Stimulated activated naive CD8-positive, alpha-beta T cell treated with anti-CD3 and anti-CD28 coated beads, Interleukin-15, Interleukin-2, amounts not matched to agents 100 U/mL and 50 U/mL, for 24 hours (primary cell): ENCODE measurements at regions not wholly inside any gene's neighbourhood (a gene's known extent, or its start where the extent isn't known, plus 50 kb on each side); places are given as distances from the start of the nearest gene placed in this dataset.

Experiments
- ATAC-seq: fragments of 150-1000 bp; cut with Tn5 transposase; one replicate; pipeline ENCODE4 v1.10.0; 2021
- DNase-seq: peaks from one replicate; pipeline ENCODE4 v3.0.0; 2021

DNA sequence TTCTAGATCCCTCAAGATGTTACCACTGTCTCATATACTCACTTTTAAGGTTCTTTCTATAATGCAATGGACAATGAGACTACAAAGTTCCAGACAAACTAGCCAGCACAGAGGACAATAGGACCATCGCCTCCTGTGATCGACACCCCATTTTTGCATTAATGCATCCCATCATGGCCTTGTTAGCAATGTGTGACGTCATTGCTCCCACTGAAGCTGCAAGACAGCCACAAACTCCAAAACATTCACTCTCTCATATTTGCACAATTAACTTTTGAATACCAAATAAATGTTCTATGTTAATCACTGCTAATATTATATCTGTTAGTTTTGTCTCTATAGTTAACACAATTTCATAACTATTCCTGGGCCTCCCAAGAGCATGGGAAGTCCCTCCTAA lies 88.8 kb upstream of the TMEM72 start:
- DNase-seq (no peak), ATAC-seq (no peak)

GRCh38 chr10:44822966-44823365 lies 88.2 kb upstream of the TMEM72 start:
- ATAC-seq = no peak

DNA sequence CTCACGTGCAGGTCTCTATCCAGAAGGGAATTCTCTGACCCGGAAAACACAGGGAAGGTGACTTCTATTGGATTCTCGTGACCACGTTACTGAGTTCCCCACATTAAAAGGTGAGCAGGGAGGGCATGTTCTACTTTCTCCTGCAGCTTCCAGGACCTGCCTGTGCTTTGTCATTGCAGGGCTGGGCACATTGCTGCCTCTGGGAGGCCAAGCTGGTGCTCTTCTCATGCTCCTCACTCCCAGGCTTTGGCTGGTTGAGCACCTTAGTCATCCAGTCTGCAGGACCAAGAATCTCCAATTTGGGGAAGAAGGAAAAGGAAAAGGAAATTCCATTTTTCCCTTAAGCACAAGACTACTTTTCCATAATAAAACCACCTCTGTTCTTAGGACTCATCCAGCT lies 86.5 kb upstream of the TMEM72 start:
- ATAC-seq = no peak
- DNase-seq = no peak

More at GRCh38 chr10:44822966-44823365, 88.2 kb upstream of the TMEM72 start:
- DNase-seq = no peak

- DNase-seq = no peak
- no peak for ATAC-seq
Measured at GRCh38 chr10:44827431-44828006, 83.6 kb upstream of the TMEM72 start.

GRCh38 chr10:44828508-44829142 lies 82.5 kb upstream of the TMEM72 start:
- ATAC-seq = no peak
- no peak for DNase-seq

DNA sequence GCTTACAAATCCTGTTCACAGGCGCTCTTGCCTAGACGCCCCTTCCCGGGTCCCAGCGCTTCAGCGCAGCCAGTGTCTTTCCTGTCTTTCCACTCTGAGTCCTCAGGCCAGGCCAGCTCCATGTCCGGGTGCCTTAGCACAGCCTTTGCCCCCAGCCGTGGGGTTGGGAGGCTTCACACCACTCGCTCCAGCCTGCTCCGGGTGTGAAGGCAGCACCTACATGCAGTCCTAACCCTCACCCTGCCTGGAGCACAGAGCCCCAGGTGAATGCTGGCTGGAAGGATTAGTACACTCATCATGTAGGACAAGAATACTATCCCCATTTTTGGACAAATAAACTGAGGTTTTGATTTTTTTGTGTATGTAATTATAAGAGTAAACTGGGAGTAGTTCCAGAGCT lies 81.7 kb upstream of the TMEM72 start:
- ATAC-seq (no peak), DNase-seq (no peak)

GRCh38 chr10:44830022-44830421 lies 81.1 kb upstream of the TMEM72 start:
- ATAC-seq (no peak), DNase-seq (no peak)

DNA sequence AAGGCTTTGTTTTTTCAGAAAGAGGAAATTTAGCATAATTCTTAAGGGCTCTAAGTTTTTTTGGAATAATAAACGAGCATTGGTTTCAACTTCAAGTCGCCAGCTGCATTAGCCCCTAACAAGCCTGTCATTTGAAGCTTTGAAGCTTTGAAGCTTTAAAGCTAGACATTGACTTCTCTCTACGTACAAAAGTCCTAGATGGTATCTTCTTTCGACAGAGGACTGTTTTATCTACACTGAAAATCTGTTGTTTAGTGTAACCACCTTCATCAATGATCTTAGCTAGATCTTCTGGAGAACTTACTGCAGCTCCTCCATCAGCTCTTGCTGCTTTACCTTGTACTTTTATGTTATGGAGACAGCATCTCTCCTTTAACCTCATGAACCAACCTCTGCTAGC lies 79.6 kb upstream of the TMEM72 start:
- ATAC-seq = no peak

GRCh38 chr10:44832595-44833390 lies 78.3 kb upstream of the TMEM72 start:
- DNase-seq (no peak), ATAC-seq (no peak)

More for the DNA sequence above, 79.6 kb upstream of the TMEM72 start:
- DNase-seq = no peak

DNA sequence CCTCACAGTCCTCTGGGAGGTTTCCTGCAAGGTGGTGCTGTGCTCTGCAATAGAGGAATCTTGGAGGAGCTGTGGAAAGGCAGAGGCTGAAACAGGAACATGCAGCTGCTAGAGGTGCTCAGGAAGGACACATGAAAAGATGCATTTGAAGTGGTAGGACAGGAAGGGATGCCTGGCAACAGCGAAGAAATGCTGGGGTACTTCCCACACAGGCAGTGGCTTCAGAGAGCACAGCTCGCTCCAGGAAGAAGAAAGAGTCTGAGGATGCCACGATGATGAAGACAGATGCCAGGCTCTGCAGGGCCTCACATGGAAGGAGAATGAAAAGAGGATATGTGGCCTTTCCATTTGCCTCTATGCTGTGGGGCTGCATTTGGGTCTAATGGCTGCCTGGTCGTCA lies 77.0 kb upstream of the TMEM72 start:
- DNase-seq (no peak), ATAC-seq (no peak)

DNA sequence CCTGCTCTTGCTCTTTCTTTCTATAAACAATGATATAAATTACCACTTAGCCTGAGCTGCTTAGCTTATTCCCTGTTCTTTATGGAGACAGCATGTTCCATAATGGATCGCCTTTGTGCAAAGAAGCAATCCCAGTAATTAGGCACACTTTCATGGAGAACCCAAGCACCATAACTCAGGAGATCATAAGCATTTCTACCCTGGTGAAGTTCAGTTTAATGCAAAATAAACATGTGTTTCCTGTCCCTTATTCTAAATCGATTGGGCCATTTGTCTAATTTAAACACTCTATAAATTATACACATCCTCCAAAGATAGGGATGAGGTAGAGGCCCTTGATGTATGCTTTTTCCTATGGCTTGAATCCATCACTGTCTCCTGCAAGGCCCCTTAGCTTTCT lies 75.8 kb upstream of the TMEM72 start:
- no peak for ATAC-seq
- no peak for DNase-seq

- no peak for DNase-seq
- no peak for ATAC-seq
Measured at GRCh38 chr10:44843484-44843883, 67.7 kb upstream of the TMEM72 start.

DNA sequence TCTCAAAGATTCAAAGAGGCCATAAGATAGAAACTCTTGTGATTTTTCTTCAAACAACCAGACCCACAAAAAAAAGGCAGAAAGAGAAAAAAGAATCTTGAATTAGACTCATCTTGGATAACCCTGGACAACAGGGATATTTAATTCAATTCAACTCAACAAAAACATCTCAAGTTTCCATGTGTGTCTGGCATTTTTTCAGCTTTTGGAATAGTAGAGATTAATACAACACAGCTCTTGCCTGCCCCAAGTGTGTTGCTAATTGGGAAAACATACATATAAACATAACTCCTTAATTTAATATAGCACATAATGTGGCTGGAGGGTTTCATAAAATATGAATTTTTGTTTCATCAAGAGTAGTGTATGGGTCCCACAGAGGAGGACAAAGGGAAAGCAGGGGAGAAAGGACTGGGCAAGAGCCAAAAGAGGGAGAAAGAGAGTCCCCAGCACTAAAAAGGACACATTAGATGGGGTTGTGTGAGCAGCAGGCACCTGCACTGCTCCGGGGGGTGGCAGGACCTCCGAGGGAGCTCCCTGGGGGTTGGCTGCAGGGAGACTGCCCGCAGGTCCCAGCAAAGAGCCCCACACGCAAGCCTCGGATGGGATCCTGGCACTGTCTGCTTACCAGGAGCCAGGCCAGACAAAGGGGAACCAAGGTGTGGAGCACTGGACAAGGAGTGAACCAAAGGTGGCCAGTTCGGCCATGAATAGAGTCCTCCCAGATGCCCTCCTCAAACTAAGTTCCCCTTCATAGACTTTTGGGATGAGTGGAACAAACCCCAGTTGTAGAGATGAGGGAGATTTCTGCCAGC lies 65.6 kb upstream of the TMEM72 start:
- no peak for ATAC-seq

GRCh38 chr10:44847110-44847509 lies 64.0 kb upstream of the TMEM72 start:
- DNase-seq (no peak), ATAC-seq (no peak)

More for the DNA sequence above, 65.6 kb upstream of the TMEM72 start:
- DNase-seq = no peak

DNA sequence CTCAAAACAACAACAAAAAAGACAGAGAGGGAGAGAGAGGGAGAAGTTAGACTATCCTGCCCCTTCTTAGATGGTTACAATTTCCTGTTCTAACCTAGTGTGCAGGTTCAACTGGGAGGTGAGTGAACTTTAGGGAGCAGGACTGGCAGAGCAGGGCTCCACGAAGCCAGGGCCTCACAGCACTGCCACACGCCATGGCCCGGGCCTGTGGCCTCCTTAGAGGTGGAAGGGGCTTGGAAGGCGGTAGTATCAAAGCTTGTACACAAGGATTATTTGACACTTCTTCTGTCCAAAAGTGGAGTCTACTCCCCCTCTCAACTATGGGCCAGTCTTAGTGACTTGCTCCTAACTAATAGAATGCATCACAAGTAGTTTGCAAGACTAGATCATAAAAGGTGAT lies 62.9 kb upstream of the TMEM72 start:
- no peak for ATAC-seq

DNA sequence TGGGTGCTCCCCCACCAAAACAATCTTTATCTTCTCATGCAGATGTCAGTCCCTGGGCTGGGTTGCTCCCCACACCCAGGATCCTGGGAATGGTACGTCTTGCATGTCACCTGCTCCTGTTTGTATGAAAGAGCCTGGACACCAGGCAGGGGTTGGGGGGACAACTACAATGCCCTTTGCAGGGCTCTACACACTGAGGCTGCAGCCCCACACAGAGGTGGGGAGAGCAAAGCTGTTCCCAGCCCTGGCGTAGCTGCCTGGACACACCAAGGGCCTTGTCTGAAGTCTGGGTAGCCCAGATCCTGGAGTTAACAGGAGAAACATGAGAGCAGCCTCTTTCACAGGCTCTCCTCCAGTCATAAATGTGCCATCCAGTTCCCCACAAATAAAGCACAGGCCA lies 61.2 kb upstream of the TMEM72 start:
- DNase-seq (no peak), ATAC-seq (no peak)

More for the DNA sequence above, 62.9 kb upstream of the TMEM72 start:
- DNase-seq = no peak

- ATAC-seq = no peak
- DNase-seq = no peak
Measured at GRCh38 chr10:44850356-44850934, 60.7 kb upstream of the TMEM72 start.

GRCh38 chr10:44851413-44851812 lies 59.7 kb upstream of the TMEM72 start:
- DNase-seq (no peak), ATAC-seq (no peak)

DNA sequence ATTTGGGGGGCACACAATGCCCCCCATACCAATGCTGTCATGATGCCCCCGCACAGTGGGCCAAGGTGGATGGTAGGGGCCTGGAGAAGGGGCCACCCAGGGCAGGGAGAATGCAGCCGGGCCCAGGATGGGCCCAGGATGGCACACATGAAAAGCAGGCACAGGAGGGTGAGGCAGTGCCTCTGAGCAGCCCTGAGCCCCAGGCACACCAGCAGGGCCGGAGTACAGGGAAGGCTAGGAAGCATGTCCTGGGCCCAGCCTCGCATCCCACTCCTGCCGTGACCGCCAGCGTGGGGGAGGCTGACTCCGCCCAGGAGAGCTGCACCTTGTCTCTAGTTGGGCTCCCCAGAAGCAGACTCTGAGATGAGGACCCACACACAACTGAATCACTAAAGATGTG lies 59.3 kb upstream of the TMEM72 start:
- ATAC-seq = no peak
- DNase-seq = no peak

- DNase-seq = no peak
- ATAC-seq = no peak
Measured at GRCh38 chr10:44853148-44853734, 57.9 kb upstream of the TMEM72 start.

DNA sequence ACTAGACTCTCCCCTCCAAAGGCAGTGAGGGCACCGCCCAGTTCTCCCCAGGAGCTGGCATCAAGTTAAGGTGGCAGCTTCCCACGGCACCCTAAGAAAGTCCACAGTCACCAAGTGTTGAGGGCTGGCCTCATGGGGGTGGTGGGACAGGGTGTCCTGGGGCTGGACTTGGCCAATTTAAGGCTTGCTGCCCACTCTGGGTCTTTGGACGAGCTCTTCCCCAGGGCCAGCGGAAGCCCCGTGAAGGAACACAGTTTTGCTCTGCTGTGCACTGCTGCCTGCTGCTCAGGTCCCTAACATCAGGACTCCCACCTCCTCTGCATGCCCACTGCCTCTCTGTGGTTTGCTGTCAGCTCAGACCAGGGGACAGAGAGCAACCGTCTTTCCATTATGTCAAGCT lies 57.3 kb upstream of the TMEM72 start:
- no peak for ATAC-seq
- DNase-seq = no peak
